HG03066 (cell line): ENCODE measurements at regions not wholly inside any gene's neighbourhood (a gene's known extent, or its start where the extent isn't known, plus 50 kb on each side); places are given as distances from the start of the nearest gene placed in this dataset.
"Not testable (repeated sequence)": the region's sequence is repeated elsewhere in the genome, so short reads cannot be mapped to it uniquely, and the experiment has no call there.

Experiments
- ATAC-seq: cut with Tn5 transposase; IDR thresholded peaks from one replicate; pipeline ENCODE4 v1.9.1; 2021; ENCODE audit warnings: low read depth; ENCODE audit not compliant: unreplicated experiment

GRCh38 chr2:44051593-44052347 lies 56.0 kb upstream of the LRPPRC start:
- no peak for ATAC-seq

GRCh38 chr2:44052584-44052983 lies 56.8 kb upstream of the LRPPRC start:
- no peak for ATAC-seq

DNA sequence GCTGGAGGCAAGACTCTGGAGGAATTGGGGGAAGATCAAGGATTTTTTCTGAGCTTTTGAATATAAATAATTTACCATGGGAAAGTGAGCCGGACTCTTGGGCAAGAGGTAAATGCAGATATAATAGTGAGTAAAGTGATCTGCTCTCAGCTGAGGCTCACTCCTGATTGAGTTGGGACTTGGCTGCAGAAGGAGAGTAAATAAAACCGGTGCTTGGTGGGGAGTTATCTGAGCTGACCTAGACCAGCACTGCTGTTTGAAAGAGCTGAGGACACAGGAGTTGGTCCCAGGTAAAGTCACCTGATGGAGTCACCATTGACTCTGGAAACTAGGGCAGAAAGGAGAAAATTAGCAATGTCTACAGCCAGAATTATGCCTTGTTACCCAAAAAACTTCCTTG lies 57.3 kb upstream of the LRPPRC start:
- ATAC-seq = no peak

- ATAC-seq = no peak
Observed at GRCh38 chr2:44053456-44053855, 57.7 kb upstream of the LRPPRC start.

- ATAC-seq = no peak
Observed at GRCh38 chr2:44055229-44055628, 59.4 kb upstream of the LRPPRC start.

DNA sequence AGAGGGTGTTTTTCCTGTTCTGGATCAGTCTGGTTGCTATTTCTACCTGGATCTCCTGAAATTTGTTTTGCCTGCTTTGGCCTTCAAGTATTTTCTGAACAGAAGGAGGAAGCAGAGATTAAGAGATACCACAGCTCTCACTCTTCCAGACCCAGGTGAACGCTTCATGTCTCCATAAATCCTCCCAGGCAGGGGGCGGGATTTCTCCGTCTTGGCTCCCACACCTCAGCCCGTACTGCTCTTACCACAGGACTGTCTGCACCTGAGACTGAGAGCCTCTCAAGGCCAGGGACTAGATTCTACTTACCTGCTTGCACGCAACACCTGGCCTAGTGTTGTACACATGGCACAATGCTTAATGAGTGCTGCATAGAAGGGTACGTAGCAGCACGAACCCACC lies 59.9 kb upstream of the LRPPRC start:
- no peak for ATAC-seq

GRCh38 chr2:44056947-44057346 lies 61.2 kb upstream of the LRPPRC start:
- ATAC-seq = no peak

GRCh38 chr2:44060286-44060685 lies 64.5 kb upstream of the LRPPRC start:
- ATAC-seq = not testable (repeated sequence)

GRCh38 chr2:44060990-44061389 lies 65.2 kb upstream of the LRPPRC start:
- ATAC-seq = no peak

DNA sequence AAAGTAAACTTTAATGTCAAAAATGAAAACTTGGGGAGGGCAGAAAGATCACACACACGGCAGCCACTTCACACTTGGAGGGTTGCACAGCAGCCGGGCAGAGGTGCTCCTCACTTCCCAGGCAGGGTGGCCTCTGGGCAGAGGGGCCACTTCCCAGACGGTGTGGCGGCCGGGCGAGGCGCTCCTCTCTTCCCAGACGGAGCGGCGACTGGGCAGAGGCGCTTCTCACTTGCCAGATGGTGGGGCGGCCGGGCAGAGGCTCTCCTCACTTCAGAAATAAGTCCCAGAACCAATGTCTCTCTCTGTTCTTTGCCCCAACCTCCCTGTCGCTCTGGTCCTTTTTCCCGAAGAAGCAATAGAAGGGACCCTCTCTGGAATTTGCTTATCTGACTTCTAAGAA lies 65.7 kb upstream of the LRPPRC start:
- ATAC-seq = no peak

- ATAC-seq = no peak
Observed at GRCh38 chr2:44061876-44062275, 66.1 kb upstream of the LRPPRC start.

GRCh38 chr2:44063033-44063432 lies 67.2 kb upstream of the LRPPRC start:
- ATAC-seq = no peak

DNA sequence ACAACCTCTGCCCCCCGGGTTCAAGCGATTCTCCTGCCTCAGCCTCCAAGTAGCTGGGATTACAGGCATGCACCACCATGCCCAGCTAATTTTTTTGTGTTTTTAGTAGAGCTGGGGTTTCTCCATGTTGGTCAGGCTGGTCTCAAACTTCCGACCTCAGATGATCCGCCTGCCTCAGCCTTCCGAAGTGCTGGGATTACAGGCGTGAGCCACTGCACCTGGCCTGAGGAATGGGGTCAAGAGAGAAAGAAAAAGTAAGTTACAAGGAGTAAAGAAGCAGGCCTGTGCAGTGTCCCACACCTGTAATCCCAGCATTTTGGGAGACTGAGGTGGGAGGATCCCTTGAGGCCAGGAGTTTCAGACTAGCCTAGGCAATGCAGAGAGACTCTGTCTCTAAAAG lies 68.5 kb upstream of the LRPPRC start:
- ATAC-seq = not testable (repeated sequence)

- not testable (repeated sequence) for ATAC-seq
Observed at GRCh38 chr2:44067012-44067790, 71.4 kb upstream of the LRPPRC start.

DNA sequence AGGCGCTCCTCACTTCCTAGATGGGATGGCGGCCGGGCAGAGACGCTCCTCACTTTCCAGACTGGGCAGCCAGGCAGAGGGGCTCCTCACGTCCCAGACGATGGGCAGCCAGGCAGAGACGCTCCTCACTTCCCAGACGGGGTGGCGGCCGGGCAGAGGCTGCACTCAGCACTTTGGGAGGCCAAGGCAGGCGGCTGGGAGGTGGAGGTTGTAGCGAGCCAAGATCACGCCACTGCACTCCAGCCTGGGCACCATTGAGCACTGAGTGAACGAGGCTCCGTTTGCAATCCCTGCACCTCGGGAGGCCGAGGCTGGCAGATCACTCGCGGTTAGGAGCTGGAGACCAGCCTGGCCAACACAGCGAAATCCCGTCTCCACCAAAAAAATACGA lies 72.0 kb upstream of the LRPPRC start:
- ATAC-seq = not testable (repeated sequence)

GRCh38 chr2:44071454-44072046 lies 75.8 kb upstream of the LRPPRC start:
- no peak for ATAC-seq

DNA sequence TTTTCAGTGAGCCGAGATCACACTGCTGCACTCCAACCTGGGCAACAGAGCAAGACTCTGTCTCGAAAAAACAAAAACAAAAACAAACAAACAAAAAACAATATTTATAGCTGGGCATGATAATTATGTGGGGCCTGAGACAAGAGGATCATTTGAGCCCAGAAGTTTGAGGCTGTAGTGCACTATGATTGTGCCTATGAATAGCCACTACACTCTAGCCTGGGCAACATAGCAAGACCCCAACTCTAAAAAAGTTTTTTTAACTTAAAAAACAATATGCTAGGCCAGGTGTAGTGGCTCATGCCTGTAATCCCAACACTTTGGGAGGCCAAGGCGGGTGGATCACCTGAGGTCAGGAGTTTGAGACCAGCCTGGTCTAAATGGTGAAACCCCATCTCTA lies 77.9 kb upstream of the LRPPRC start:
- ATAC-seq = not testable (repeated sequence)

GRCh38 chr2:44074795-44075194 lies 79.0 kb upstream of the LRPPRC start:
- not testable (repeated sequence) for ATAC-seq

- ATAC-seq = no peak
Observed at GRCh38 chr2:44075541-44075940, 79.8 kb upstream of the LRPPRC start.

GRCh38 chr2:44077942-44078511 lies 82.2 kb upstream of the LRPPRC start:
- no peak for ATAC-seq

DNA sequence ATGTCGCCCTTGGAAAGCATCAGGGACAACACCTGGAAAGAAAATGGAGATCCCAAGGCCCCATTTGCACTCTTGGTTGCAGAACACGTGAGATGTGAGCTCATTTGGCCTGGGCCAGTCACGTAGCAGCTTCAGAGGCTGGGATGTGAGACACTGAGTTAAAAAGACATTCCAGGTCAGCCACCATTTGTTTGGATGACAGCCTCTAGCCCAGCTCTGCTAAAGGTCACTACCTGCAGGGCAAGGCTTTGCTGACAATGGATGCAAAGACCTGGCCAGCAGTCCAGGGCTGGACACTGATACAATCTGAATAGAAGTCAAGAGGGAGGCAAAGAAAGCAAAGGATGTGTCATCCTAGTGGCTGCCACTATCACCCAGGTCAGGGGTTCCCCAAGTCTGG lies 83.9 kb upstream of the LRPPRC start:
- no peak for ATAC-seq
